K562 (cell line): ENCODE measurements at regions not wholly inside any gene's neighbourhood (a gene's known extent, or its start where the extent isn't known, plus 50 kb on each side); places are given as distances from the start of the nearest gene placed in this dataset.

Experiments
- ATAC-seq: fragments of 200-7000 bp; cut with Tn5 transposase; 3 replicates; pipeline ENCODE4 v1.9.1; 2020; ENCODE audit warnings: moderate library complexity
- BruUV-seq: library from RNA; stranded (reverse); fragments of 400-500 nt; replicated peaks from 2 replicates; lab custom pipeline; 2021; lab: Mats Ljungman, UMichigan
- CTCF ChIA-PET: fragments of 300-600 bp; formaldehyde crosslinking; extraction: SDS; loops from one replicate; lab custom pipeline; 2021; ENCODE audit warnings: low intra/inter-chr PET ratio; lab: Yijun Ruan, JAX
- POLR2A ChIA-PET: fragments of 300-600, 350-650 bp; sonication (Branson Sonifier 250); formaldehyde crosslinking; extraction: SDS; loops from one replicate; lab custom pipeline; 2021; ENCODE audit warnings: antibody characterized with exemption, inconsistent platforms; lab: Yijun Ruan, JAX
- DNase-seq, 4 experiments: peaks; one replicate each; pipeline versions ENCODE4 v3.0.0 to v3.0.0-alpha.2; 2011 to 2018; ENCODE audit warnings: low spot score in 3 of 4, mixed read lengths in 3 of 4; ENCODE audit errors: extremely low read depth in 1 of 4
- FAIRE-seq: peaks from 2 replicates; lab custom pipeline; 2011; peaks lifted over from hg19 to GRCh38; lab: Jason Lieb, UNC
- H2AFZ ChIP-seq: 2 replicates; pipeline ENCODE4 v1.6.0; 2011; ENCODE audit warnings: low read depth, low read length, control low read depth, inconsistent platforms
- H3K27ac ChIP-seq: fragments of 200-600 bp; 3 replicates; pipeline ENCODE4 v1.8.0; 2011; ENCODE audit warnings: low read depth, mild to moderate bottlenecking, control low read depth, inconsistent platforms, low read length, moderate library complexity, mixed read lengths; ENCODE audit errors: extremely low read depth
- H3K27me3 ChIP-seq, 2 experiments: fragments of 300-600 bp in 1 of 2; 2 replicates in 1 of 2; 3 replicates in 1 of 2; pipeline versions ENCODE4 v1.6.0 to v1.8.0; 2011; ENCODE audit warnings: inconsistent platforms in 2 of 2, low read length in 2 of 2, mild to moderate bottlenecking in 1 of 2, mixed read lengths in 1 of 2, moderate library complexity in 1 of 2; ENCODE audit not compliant: control insufficient read depth in 2 of 2, insufficient read depth in 2 of 2
- H3K36me3 ChIP-seq: fragments of 300-600 bp; 3 replicates; pipeline ENCODE4 v1.8.0; 2011; ENCODE audit warnings: mild to moderate bottlenecking, low read length, inconsistent platforms; ENCODE audit not compliant: control insufficient read depth, insufficient read depth
- H3K4me1 ChIP-seq, 2 experiments: fragments of 200-600 bp in 1 of 2; replicated peaks in 1 of 2; 2 replicates in 1 of 2; 3 replicates in 1 of 2; pipeline versions ENCODE4 v1.5.1 to v1.8.0; 2011; ENCODE audit warnings: inconsistent platforms in 2 of 2, low read length in 2 of 2, mild to moderate bottlenecking in 1 of 2, mixed read lengths in 1 of 2, moderate library complexity in 1 of 2; ENCODE audit not compliant: control insufficient read depth in 2 of 2, insufficient read depth in 2 of 2
- H3K4me2 ChIP-seq: 2 replicates; pipeline ENCODE4 v1.6.1; 2011; ENCODE audit warnings: low read length, control low read depth, inconsistent platforms, mixed read lengths; ENCODE audit not compliant: insufficient read depth
- H3K4me3 ChIP-seq: fragments of 200-600 bp; sonication (generic), shearing (Covaris generic); 2 replicates; pipeline ENCODE4 v1.5.1; 2016; ENCODE audit warnings: control low read depth, inconsistent platforms
- H3K79me2 ChIP-seq: fragments of 200-600 bp; 3 replicates; pipeline ENCODE4 v1.8.0; 2011; ENCODE audit warnings: low read length, inconsistent platforms; ENCODE audit not compliant: control insufficient read depth, insufficient read depth
- H3K9ac ChIP-seq, 2 experiments: 2 replicates each; pipeline versions ENCODE4 v1.6.0 to v1.6.1; 2011; ENCODE audit warnings: low read depth in 2 of 2, low read length in 2 of 2, control low read depth in 1 of 2, inconsistent platforms in 1 of 2, mild to moderate bottlenecking in 1 of 2, mixed read lengths in 1 of 2; ENCODE audit not compliant: insufficient read depth in 1 of 2
- H3K9me1 ChIP-seq: one replicate; pipeline ENCODE4 v1.6.0; 2011; ENCODE audit warnings: inconsistent platforms, mild to moderate bottlenecking, low read length, moderate library complexity; ENCODE audit not compliant: control insufficient read depth, insufficient read depth
- H3K9me3 ChIP-seq: replicated peaks from 2 replicates; pipeline ENCODE4 v1.5.1; 2011; ENCODE audit warnings: low read depth, low read length, inconsistent platforms; ENCODE audit not compliant: control insufficient read depth, insufficient read depth
- H4K20me1 ChIP-seq: replicated peaks from 2 replicates; pipeline ENCODE4 v1.6.1; 2011; ENCODE audit warnings: low read length, inconsistent platforms, mixed read lengths; ENCODE audit not compliant: control insufficient read depth, insufficient read depth
- DIDO1 ChIP-seq: fragments of 450-650 bp; IDR thresholded peaks from 2 replicates; pipeline ENCODE4 v1.6.1; 2016; ENCODE audit warnings: low read depth, missing biosample characterization, missing genetic modification characterization
- FOXA3 ChIP-seq, 2 experiments: fragments of 450-650 bp in 1 of 2; sonication (generic) in 1 of 2; formaldehyde crosslinking; IDR thresholded peaks in 1 of 2; conservative IDR thresholded peaks in 1 of 2; 2 replicates each; pipeline versions ENCODE4 v1.4.0 to v1.8.0; 2020 to 2022; ENCODE audit warnings: mild to moderate bottlenecking in 2 of 2, missing genetic modification reagents in 1 of 2
- HDAC3 ChIP-seq: fragments of 450-650 bp; IDR thresholded peaks from 2 replicates; pipeline ENCODE4 v1.6.1; 2018; ENCODE audit warnings: borderline replicate concordance, mild to moderate bottlenecking, moderate library complexity; ENCODE audit not compliant: partially characterized antibody
- HDAC8 ChIP-seq: fragments of 450-650 bp; IDR thresholded peaks from 2 replicates; pipeline ENCODE4 v1.6.1; 2016; ENCODE audit warnings: mild to moderate bottlenecking, missing genetic modification characterization, moderate library complexity, missing compliant biosample characterization
- MTA2 ChIP-seq: fragments of 450-650 bp; IDR thresholded peaks from 2 replicates; pipeline ENCODE4 v1.6.1; 2016; ENCODE audit warnings: low read depth
- NR4A1 ChIP-seq, 2 experiments: fragments of 250-450 bp in 1 of 2; fragments of 450-650 bp in 1 of 2; sonication (Bioruptor Pico) in 1 of 2; IDR thresholded peaks; 2 replicates each; pipeline versions ENCODE4 v1.4.0 to v1.6.1; 2016 to 2020; ENCODE audit warnings: mild to moderate bottlenecking in 2 of 2, missing compliant biosample characterization in 1 of 2, missing genetic modification characterization in 1 of 2, moderate library complexity in 1 of 2
- PHTF2 ChIP-seq: fragments of 250-450 bp; sonication (Bioruptor Pico); IDR thresholded peaks from 2 replicates; pipeline ENCODE4 v1.5.0; 2021; ENCODE audit warnings: mild to moderate bottlenecking
- SRSF3 ChIP-seq: fragments of 200-400 bp; formaldehyde crosslinking; IDR thresholded peaks from 2 replicates; pipeline ENCODE4 v1.6.1; 2016; ENCODE audit warnings: mild to moderate bottlenecking, low read length, moderate library complexity; ENCODE audit not compliant: insufficient read depth
- ZNF668 ChIP-seq: fragments of 250-450 bp; sonication (Bioruptor Pico); IDR thresholded peaks from 2 replicates; pipeline ENCODE4 v1.8.0; 2022; ENCODE audit warnings: mild to moderate bottlenecking, inconsistent platforms
- ZNF830 ChIP-seq: fragments of 250-450 bp; sonication (Bioruptor Pico); IDR thresholded peaks from 2 replicates; pipeline ENCODE4 v1.5.0; 2021; ENCODE audit warnings: mild to moderate bottlenecking
- WGBS: fragments of 100-300 bp; shearing (Covaris generic); methylation state at CpG from one replicate; pipeline ENCODE4 v1.1.6; 2016; ENCODE audit warnings: low coverage, mixed read lengths; ENCODE audit not compliant: insufficient coverage; ENCODE audit errors: missing lambda C conversion rate; 5-methylcytosine and 5-hydroxymethylcytosine counted together
- in situ Hi-C: fragments of 300-500 bp; cut with MboI; formaldehyde crosslinking; loops from 4 replicates; pipeline ENCODE4 v1.15.0; 2018; ENCODE audit warnings: inconsistent platforms, mixed read lengths
- intact Hi-C: fragments of 100-400 bp; cut with micrococcal nuclease; formaldehyde crosslinking; loops from 2 replicates; pipeline ENCODE4 v1.14.2; 2022
- TF ChIP-seq, protein P1 (sequence below): fragments of 450-650 bp; IDR thresholded peaks from 2 replicates; pipeline ENCODE4 v1.6.1; 2017; ENCODE audit warnings: antibody characterized with exemption
- TF ChIP-seq, protein P2 (sequence below), 2 experiments: fragments of 250-450 bp in 1 of 2; fragments of 450-650 bp in 1 of 2; sonication (Bioruptor Pico) in 1 of 2; IDR thresholded peaks; 2 replicates each; pipeline versions ENCODE4 v1.6.1 to v1.8.0; 2016 to 2021; ENCODE audit warnings: mild to moderate bottlenecking in 2 of 2, moderate library complexity in 2 of 2, missing compliant biosample characterization in 1 of 2, missing genetic modification characterization in 1 of 2
- TF ChIP-seq, protein P3 (sequence below): fragments of 250-450 bp; sonication (Bioruptor Pico); IDR thresholded peaks from 2 replicates; pipeline ENCODE4 v1.4.0; 2020; ENCODE audit warnings: mild to moderate bottlenecking, moderate library complexity, borderline replicate concordance
- TF ChIP-seq, protein P4 (sequence below): fragments of 450-650 bp; IDR thresholded peaks from 2 replicates; pipeline ENCODE4 v1.7.0; 2016; ENCODE audit warnings: borderline replicate concordance

DNA sequence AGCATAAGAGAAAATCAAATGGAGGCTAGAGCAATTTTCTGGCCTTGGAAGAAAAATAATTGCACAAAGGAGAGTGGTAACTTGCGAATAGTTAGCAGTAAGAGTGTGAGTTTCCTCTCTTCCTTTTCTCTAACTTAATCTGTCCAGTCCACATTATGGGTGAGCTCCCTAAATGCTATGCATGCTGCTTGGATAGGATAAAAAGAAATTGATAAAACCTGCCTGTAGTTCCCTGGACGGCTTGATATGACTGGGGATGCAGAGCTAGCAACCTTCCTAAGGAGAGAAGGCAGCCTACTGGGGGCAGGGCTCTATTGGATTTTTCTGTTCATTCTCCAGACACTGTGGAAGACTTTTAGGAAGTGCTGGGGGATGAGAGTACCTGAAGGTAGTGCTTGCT is 311.3 kb downstream of the LMO7 start:
- Histone ChIP-seq H4K20me1 (no peaks in the 10 kb centered on the region), H3K79me2 (no peaks in the 10 kb centered on the region), H3K4me1 (peaks cover 0 to 3% of the 10 kb centered on the region in 2 experiments; a peak in 3 of 5 replicates), H2AFZ (0 out of 2 replicates have a peak overlapping the region, but pooled peaks have one; percentile 9), H3K4me2 (peak overlapping the region; percentile 21; the same call in 1 of the 2 replicates), H3K27ac (no peak overlapping the region), H3K4me3 (no peak overlapping the region), H3K9me1 (no peaks in the 10 kb centered on the region), H3K9ac (no peak overlapping the region), H3K27me3 (no peaks in the 10 kb centered on the region), H3K9me3 (no peaks in the 10 kb centered on the region), H3K36me3 (no peaks in the 10 kb centered on the region)
- intact Hi-C loops, result loop anchor here (5.0 kb wide), 1 partner anchor 40 kb away; no protein-coding TSS in a partner anchor
- peak; percentile 32 for FAIRE-seq
- DNase-seq, result peak in 2 of 4 experiments; percentile 32 to 55
- ChIA-PET CTCF (no interaction called here), POLR2A (interaction anchor here (1.0 kb wide), 1 partner anchor 9 kb away, joined by 3 read pairs; no protein-coding TSS in a partner anchor)
- 11% methylated on average over 2 of the region's 2 CpGs for WGBS
- ATAC-seq, result peak; percentile 74
- in situ Hi-C loops, result no loop called here
- no TSS peak for BruUV-seq
- TF ChIP-seq PHTF2 (CRISPR knock-in tag) (no peak), ZNF830 (CRISPR knock-in tag) (no peak), HDAC3 (no peak), FOXA3 (CRISPR knock-in tag; conservative IDR thresholded peaks at IDR 0.05 in 1 of 2, IDR thresholded peaks at IDR 0.05 in 1 of 2) (no peak), NR4A1 (CRISPR knock-in tag; IDR thresholded peaks at IDR 0.05) (no peak), NR4A1 (tag; IDR thresholded peaks at IDR 0.05) (no peak), SRSF3 (no peak), DIDO1 (no peak), MTA2 (peak; percentile 30; the same call in 1 of the 2 replicates), HDAC8 (tag) (no peak), ZNF668 (no peak)
- TF ChIP-seq, protein P1, sequence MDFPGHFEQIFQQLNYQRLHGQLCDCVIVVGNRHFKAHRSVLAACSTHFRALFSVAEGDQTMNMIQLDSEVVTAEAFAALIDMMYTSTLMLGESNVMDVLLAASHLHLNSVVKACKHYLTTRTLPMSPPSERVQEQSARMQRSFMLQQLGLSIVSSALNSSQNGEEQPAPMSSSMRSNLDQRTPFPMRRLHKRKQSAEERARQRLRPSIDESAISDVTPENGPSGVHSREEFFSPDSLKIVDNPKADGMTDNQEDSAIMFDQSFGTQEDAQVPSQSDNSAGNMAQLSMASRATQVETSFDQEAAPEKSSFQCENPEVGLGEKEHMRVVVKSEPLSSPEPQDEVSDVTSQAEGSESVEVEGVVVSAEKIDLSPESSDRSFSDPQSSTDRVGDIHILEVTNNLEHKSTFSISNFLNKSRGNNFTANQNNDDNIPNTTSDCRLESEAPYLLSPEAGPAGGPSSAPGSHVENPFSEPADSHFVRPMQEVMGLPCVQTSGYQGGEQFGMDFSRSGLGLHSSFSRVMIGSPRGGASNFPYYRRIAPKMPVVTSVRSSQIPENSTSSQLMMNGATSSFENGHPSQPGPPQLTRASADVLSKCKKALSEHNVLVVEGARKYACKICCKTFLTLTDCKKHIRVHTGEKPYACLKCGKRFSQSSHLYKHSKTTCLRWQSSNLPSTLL, result no peak
- TF ChIP-seq, protein P2, sequence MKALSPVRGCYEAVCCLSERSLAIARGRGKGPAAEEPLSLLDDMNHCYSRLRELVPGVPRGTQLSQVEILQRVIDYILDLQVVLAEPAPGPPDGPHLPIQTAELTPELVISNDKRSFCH (CRISPR knock-in tag; IDR thresholded peaks at IDR 0.05), result no peak
- TF ChIP-seq, protein P2 (tag; IDR thresholded peaks at IDR 0.05), result no peak
- TF ChIP-seq, protein P3, sequence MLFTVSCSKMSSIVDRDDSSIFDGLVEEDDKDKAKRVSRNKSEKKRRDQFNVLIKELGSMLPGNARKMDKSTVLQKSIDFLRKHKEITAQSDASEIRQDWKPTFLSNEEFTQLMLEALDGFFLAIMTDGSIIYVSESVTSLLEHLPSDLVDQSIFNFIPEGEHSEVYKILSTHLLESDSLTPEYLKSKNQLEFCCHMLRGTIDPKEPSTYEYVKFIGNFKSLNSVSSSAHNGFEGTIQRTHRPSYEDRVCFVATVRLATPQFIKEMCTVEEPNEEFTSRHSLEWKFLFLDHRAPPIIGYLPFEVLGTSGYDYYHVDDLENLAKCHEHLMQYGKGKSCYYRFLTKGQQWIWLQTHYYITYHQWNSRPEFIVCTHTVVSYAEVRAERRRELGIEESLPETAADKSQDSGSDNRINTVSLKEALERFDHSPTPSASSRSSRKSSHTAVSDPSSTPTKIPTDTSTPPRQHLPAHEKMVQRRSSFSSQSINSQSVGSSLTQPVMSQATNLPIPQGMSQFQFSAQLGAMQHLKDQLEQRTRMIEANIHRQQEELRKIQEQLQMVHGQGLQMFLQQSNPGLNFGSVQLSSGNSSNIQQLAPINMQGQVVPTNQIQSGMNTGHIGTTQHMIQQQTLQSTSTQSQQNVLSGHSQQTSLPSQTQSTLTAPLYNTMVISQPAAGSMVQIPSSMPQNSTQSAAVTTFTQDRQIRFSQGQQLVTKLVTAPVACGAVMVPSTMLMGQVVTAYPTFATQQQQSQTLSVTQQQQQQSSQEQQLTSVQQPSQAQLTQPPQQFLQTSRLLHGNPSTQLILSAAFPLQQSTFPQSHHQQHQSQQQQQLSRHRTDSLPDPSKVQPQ, result no peak
- TF ChIP-seq, protein P4, sequence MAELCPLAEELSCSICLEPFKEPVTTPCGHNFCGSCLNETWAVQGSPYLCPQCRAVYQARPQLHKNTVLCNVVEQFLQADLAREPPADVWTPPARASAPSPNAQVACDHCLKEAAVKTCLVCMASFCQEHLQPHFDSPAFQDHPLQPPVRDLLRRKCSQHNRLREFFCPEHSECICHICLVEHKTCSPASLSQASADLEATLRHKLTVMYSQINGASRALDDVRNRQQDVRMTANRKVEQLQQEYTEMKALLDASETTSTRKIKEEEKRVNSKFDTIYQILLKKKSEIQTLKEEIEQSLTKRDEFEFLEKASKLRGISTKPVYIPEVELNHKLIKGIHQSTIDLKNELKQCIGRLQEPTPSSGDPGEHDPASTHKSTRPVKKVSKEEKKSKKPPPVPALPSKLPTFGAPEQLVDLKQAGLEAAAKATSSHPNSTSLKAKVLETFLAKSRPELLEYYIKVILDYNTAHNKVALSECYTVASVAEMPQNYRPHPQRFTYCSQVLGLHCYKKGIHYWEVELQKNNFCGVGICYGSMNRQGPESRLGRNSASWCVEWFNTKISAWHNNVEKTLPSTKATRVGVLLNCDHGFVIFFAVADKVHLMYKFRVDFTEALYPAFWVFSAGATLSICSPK, result no peak
